GM19025 (cell line): ENCODE measurements at regions not wholly inside any gene's neighbourhood (a gene's known extent, or its start where the extent isn't known, plus 50 kb on each side); places are given as distances from the start of the nearest gene placed in this dataset.
"Not testable (repeated sequence)": the region's sequence is repeated elsewhere in the genome, so short reads cannot be mapped to it uniquely, and the experiment has no call there.

Source experiments
- ATAC-seq: cut with Tn5 transposase; IDR thresholded peaks from one replicate; pipeline ENCODE4 v1.9.1; 2021; ENCODE audit warnings: mild to moderate bottlenecking, low read depth, moderate library complexity; ENCODE audit not compliant: unreplicated experiment

- ATAC-seq, result not testable (repeated sequence)
Measured at GRCh38 chr11:25486338-25486737, 845.6 kb upstream of the ANO3 start.

- ATAC-seq, result not testable (repeated sequence)
Measured at GRCh38 chr11:25488176-25488575, 843.8 kb upstream of the ANO3 start.

- ATAC-seq, result not testable (repeated sequence)
Measured at GRCh38 chr11:25501426-25501825, 830.5 kb upstream of the ANO3 start.

- ATAC-seq, result no peak
Measured at GRCh38 chr11:25515576-25515975, 816.4 kb upstream of the ANO3 start.

- no peak for ATAC-seq
Measured at GRCh38 chr11:25520459-25520858, 811.5 kb upstream of the ANO3 start.

GRCh38 chr11:25527841-25528240 lies 804.1 kb upstream of the ANO3 start:
- no peak for ATAC-seq

GRCh38 chr11:25529572-25529971 lies 802.4 kb upstream of the ANO3 start:
- no peak for ATAC-seq

GRCh38 chr11:25535467-25536272 lies 796.3 kb upstream of the ANO3 start:
- ATAC-seq, result no peak

- no peak for ATAC-seq
Measured at GRCh38 chr11:25536289-25536688, 795.6 kb upstream of the ANO3 start.

GRCh38 chr11:25537393-25537792 lies 794.5 kb upstream of the ANO3 start:
- ATAC-seq, result no peak

GRCh38 chr11:25547292-25547691 lies 784.6 kb upstream of the ANO3 start:
- ATAC-seq, result no peak

GRCh38 chr11:25562417-25562816 lies 769.5 kb upstream of the ANO3 start:
- ATAC-seq, result no peak

- no peak for ATAC-seq
Measured at GRCh38 chr11:25565846-25566245, 766.1 kb upstream of the ANO3 start.

- ATAC-seq, result no peak
Measured at GRCh38 chr11:25566298-25567200, 765.4 kb upstream of the ANO3 start.

GRCh38 chr11:25576320-25576719 lies 755.6 kb upstream of the ANO3 start:
- ATAC-seq, result no peak

GRCh38 chr11:25579554-25579953 lies 752.4 kb upstream of the ANO3 start:
- ATAC-seq, result not testable (repeated sequence)

- ATAC-seq, result no peak
Measured at GRCh38 chr11:25583596-25583995, 748.3 kb upstream of the ANO3 start.

- ATAC-seq, result no peak
Measured at GRCh38 chr11:25587496-25587895, 744.4 kb upstream of the ANO3 start.

GRCh38 chr11:25593221-25593620 lies 738.7 kb upstream of the ANO3 start:
- ATAC-seq, result no peak

- ATAC-seq, result no peak
Measured at GRCh38 chr11:25596701-25597100, 735.2 kb upstream of the ANO3 start.

GRCh38 chr11:25597696-25598095 lies 734.2 kb upstream of the ANO3 start:
- no peak for ATAC-seq
